ENCODE measurements at regions not wholly inside any gene's neighbourhood (a gene's known extent, or its start where the extent isn't known, plus 50 kb on each side); places are given as distances from the start of the nearest gene placed in this dataset.

DNA sequence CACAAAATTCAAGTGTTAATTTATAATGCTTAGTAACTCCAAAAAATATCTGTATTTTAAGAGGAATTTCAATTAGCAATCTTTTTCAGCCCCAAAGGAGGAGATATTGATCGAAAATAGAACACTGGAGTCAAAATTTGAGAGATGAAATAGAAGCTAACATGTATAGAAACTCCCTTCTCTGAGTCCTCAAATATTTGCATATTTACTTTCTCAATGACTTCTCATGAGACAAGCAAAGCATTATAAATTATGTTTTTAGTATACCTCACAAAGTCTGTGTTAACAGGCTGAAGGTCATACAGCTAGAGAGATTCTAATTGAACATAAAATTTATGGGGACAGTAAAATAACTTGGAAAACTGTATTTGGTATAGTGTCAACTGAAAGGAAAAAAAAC lies 260.5 kb downstream of the GPAM start:
- TF ChIP-seq, protein P1, sequence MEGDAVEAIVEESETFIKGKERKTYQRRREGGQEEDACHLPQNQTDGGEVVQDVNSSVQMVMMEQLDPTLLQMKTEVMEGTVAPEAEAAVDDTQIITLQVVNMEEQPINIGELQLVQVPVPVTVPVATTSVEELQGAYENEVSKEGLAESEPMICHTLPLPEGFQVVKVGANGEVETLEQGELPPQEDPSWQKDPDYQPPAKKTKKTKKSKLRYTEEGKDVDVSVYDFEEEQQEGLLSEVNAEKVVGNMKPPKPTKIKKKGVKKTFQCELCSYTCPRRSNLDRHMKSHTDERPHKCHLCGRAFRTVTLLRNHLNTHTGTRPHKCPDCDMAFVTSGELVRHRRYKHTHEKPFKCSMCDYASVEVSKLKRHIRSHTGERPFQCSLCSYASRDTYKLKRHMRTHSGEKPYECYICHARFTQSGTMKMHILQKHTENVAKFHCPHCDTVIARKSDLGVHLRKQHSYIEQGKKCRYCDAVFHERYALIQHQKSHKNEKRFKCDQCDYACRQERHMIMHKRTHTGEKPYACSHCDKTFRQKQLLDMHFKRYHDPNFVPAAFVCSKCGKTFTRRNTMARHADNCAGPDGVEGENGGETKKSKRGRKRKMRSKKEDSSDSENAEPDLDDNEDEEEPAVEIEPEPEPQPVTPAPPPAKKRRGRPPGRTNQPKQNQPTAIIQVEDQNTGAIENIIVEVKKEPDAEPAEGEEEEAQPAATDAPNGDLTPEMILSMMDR (conservative IDR thresholded peaks at IDR 0.05): no peak
- no peak for TF ChIP-seq EZH2 (IDR thresholded peaks at IDR 0.05; ENCODE audit: low read depth)
